Body of pancreas (tissue), 4 donors: ENCODE measurements at regions not wholly inside any gene's neighbourhood (a gene's known extent, or its start where the extent isn't known, plus 50 kb on each side); places are given as distances from the start of the nearest gene placed in this dataset.

Experiments
- ATAC-seq: fragments of 150-250 bp; one replicate; pipeline ENCODE4 v1.9.1; 2016
- DNase-seq, 4 donors: peaks; one replicate each; pipeline ENCODE4 v3.0.0-alpha.2; 2019
- H3K27ac ChIP-seq, 4 donors: fragments of 200-600 bp; sonication (generic); 1 replicate in 3 of 4; 2 replicates in 1 of 4; pipeline versions ENCODE4 v1.5.1 to v1.6.1; 2016 to 2019; ENCODE audit warnings: mild to moderate bottlenecking in 1 of 4, mixed read lengths in 1 of 4, moderate library complexity in 1 of 4
- H3K27me3 ChIP-seq, 2 donors: fragments of 200-600 bp; sonication (generic); one replicate each; pipeline ENCODE4 v1.6.0; 2016; ENCODE audit warnings: mild to moderate bottlenecking in 1 of 2
- H3K36me3 ChIP-seq, 2 donors: fragments of 200-600 bp; sonication (generic); replicated peaks in 1 of 2; 2 replicates each; pipeline ENCODE4 v1.5.1; 2016; ENCODE audit warnings: low read depth in 2 of 2; ENCODE audit not compliant: insufficient read depth in 1 of 2
- H3K4me1 ChIP-seq: fragments of 200-600 bp; sonication (generic); one replicate; pipeline ENCODE4 v1.6.0; 2016
- H3K4me3 ChIP-seq, 2 donors: fragments of 200-600 bp; sonication (generic); 1 replicate in 1 of 2; 2 replicates in 1 of 2; pipeline ENCODE4 v1.5.1; 2016 to 2019
- H3K9me3 ChIP-seq, 3 donors: fragments of 200-600 bp; sonication (generic); 1 replicate in 2 of 3; 2 replicates in 1 of 3; pipeline ENCODE4 v1.5.1; 2016
- CTCF ChIP-seq, 7 experiments: fragments of 450-650 bp in 4 of 7; fragments of 200-600 bp in 3 of 7; sonication (generic) in 3 of 7; IDR thresholded peaks; one replicate each; pipeline ENCODE4 v1.5.1; 2016 to 2019; ENCODE audit warnings: antibody characterized with exemption in 7 of 7
- POLR2A ChIP-seq, 3 donors: fragments of 450-650 bp; IDR thresholded peaks; one replicate each; pipeline ENCODE4 v1.6.1; 2016; ENCODE audit warnings: antibody characterized with exemption in 3 of 3, mild to moderate bottlenecking in 2 of 3
- WGBS, 2 donors: methylation state at CpG; one replicate each; pipeline ENCODE4 v1.1.5; 2017; 5-methylcytosine and 5-hydroxymethylcytosine counted together
- intact Hi-C: fragments of 100-400 bp; cut with DNase I; formaldehyde crosslinking; loops from one replicate; pipeline ENCODE4 v1.15.1; 2023

DNA sequence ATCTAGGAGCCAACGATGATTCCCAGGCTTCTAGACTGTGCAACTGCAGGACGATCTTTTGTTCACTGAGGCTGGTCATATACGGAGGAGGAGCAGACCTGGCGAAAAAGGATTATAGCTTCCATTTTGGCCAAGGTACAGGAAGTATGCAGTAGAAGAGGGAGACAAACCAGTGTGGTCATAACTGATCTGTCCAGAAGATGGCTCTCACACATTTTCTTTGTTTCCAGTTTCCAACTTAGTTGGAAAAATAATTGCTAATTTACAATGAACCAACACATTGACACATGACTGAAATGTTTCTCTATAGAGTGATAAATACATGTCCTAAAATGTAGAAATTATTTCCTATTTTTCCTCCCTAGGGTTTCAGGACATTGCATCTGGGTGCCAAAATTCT lies 364.1 kb upstream of the BTBD3 start:
- H3K27ac ChIP-seq = no peak overlapping the region
- no peak for ATAC-seq
- no peaks in the 10 kb centered on the region for H3K27me3 ChIP-seq
- intact Hi-C loops = no loop called here
- H3K4me3 ChIP-seq = no peak overlapping the region
- WGBS, 2 donors = 81 to 87% methylated on average over 4 of the region's 4 CpGs
- TF ChIP-seq CTCF (IDR thresholded peaks at IDR 0.05) (peak in 3 of 7 experiments; percentile 9 to 13 (median 12)), POLR2A (IDR thresholded peaks at IDR 0.05) (no peak)
- peaks cover 15% of the 10 kb centered on the region for H3K4me1 ChIP-seq
- no peak for DNase-seq
- H3K9me3 ChIP-seq = no peaks in the 10 kb centered on the region
- H3K36me3 ChIP-seq = no peaks in the 10 kb centered on the region

DNA sequence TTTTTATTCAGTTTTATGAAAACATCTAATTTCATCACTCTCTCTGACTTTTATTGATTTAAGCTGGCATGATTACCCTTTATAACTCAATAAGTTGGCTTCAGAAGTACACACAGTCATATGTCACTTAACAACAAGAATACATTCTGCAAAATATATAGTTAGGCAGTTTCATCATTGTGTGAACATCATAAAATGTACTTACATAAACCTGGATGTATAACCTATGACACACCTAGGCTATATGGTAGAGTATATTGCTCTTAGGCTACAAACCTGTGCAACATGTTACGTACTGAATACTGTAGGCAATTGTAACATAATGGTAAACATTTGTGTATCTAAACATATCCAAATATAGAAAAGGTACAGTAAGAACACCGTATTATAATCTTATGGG lies 362.2 kb upstream of the BTBD3 start:
- DNase-seq (no peak), ATAC-seq (no peak)
- TF ChIP-seq POLR2A (IDR thresholded peaks at IDR 0.05) (no peak), CTCF (IDR thresholded peaks at IDR 0.05) (no peak)
- 90 to 93% methylated on average over 2 of the region's 2 CpGs for WGBS, 2 donors
- Histone ChIP-seq H3K4me1 (no peaks in the 10 kb centered on the region), H3K27me3 (no peaks in the 10 kb centered on the region), H3K36me3 (no peaks in the 10 kb centered on the region), H3K9me3 (no peaks in the 10 kb centered on the region), H3K4me3 (no peak overlapping the region), H3K27ac (no peak overlapping the region)
- intact Hi-C loops = no loop called here

GRCh38 chr20:11556410-11556809 lies 361.3 kb upstream of the BTBD3 start:
- H3K27ac ChIP-seq = no peak overlapping the region
- no peaks in the 10 kb centered on the region for H3K27me3 ChIP-seq
- H3K4me3 ChIP-seq = no peak overlapping the region
- no peaks in the 10 kb centered on the region for H3K4me1 ChIP-seq
- WGBS, 2 donors = 35 to 46% methylated on average over 2 of the region's 2 CpGs
- no peak for DNase-seq
- TF ChIP-seq POLR2A (IDR thresholded peaks at IDR 0.05) (no peak), CTCF (IDR thresholded peaks at IDR 0.05) (no peak)
- no peak for ATAC-seq
- intact Hi-C loops = no loop called here
- H3K9me3 ChIP-seq = no peaks in the 10 kb centered on the region
- no peaks in the 10 kb centered on the region for H3K36me3 ChIP-seq

DNA sequence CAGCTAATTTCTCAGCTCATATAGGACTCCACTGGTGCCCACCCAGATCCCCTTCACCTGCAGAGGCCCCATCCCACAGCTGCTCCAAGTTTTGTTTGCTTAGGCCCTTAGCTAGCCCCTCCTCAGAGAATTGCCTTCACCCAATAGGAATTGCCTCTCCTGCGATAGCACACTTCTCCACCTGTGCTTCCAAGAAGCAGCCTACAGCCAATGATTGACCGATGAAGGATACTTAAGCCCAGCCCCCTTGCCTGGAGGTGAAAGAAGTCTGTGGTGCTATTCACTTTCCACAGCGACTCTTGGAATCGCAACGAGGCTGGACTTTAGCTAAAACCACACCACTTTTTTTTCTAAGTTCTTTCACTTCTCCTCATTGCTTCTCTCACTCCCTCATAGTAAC lies 353.2 kb upstream of the BTBD3 start:
- Histone ChIP-seq H3K27ac (no peak overlapping the region), H3K36me3 (no peaks in the 10 kb centered on the region), H3K4me3 (no peak overlapping the region), H3K27me3 (no peaks in the 10 kb centered on the region), H3K9me3 (no peaks in the 10 kb centered on the region), H3K4me1 (no peaks in the 10 kb centered on the region)
- ATAC-seq = no peak
- TF ChIP-seq CTCF (IDR thresholded peaks at IDR 0.05) = no peak
- WGBS, 2 donors = 83 to 92% methylated on average over 5 of the region's 5 CpGs
- intact Hi-C loops = no loop called here
- no peak for DNase-seq

DNA sequence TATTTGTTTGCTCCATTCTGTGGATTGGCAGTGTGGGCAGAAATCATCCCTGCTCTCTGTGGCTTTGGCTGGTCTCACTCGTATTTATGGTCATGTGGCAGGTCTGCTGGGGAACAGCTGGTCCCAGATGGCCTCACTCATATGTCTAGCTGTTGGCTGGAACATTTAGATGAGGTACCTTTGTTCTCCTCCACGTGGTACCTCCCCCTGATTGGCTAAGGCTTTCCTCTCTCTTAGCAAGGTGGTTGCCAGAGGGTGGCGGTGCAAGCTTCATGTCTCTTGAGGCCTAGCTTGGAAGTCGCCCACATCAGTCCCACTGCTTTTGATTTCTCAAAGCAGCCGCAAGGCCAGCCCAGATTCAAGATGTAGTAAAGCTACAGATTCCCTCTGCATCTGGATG lies 348.5 kb upstream of the BTBD3 start:
- H3K4me3 ChIP-seq = no peak overlapping the region
- DNase-seq = no peak
- intact Hi-C loops = no loop called here
- no peaks in the 10 kb centered on the region for H3K27me3 ChIP-seq
- no peaks in the 10 kb centered on the region for H3K9me3 ChIP-seq
- no peaks in the 10 kb centered on the region for H3K36me3 ChIP-seq
- WGBS, 2 donors = 69 to 73% methylated on average over 5 of the region's 5 CpGs
- no peak for ATAC-seq
- no peak for TF ChIP-seq CTCF (IDR thresholded peaks at IDR 0.05)
- TF ChIP-seq POLR2A (IDR thresholded peaks at IDR 0.05) = no peak
- no peak overlapping the region for H3K27ac ChIP-seq
- H3K4me1 ChIP-seq = no peaks in the 10 kb centered on the region
